ENCODE measurements at regions not wholly inside any gene's neighbourhood (a gene's known extent, or its start where the extent isn't known, plus 50 kb on each side); places are given as distances from the start of the nearest gene placed in this dataset.

GRCh38 chr9:134987376-134987775, 69.7 kb upstream of the FCN1 start:
- DNase-seq (ENCODE audit: low spot score), result peak; percentile 41

- DNase-seq (ENCODE audit: low spot score), result peak; percentile 74
Observed at GRCh38 chr9:134987906-134988700, 70.4 kb upstream of the FCN1 start.

DNA sequence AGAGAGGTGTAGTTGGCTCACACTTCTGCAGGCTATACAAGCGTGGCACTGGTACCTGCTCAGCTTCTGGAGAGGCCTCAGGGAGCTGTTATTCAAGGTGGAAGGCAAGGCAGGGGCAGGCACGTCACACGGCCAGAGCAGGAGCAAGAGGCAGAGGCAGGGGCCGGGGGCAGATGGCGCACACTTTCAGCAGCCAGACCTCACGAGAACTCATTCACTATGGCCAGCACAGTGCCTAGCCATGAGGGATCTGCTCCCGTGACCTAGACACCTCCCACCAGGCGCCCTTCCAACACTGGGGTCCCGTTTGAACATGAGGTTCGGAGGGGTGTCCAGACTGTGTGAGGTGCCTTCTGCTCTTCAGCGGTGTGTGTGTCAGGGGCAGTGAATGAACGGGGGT, 71.0 kb upstream of the FCN1 start:
- DNase-seq (ENCODE audit: low spot score), result peak; percentile 85

DNA sequence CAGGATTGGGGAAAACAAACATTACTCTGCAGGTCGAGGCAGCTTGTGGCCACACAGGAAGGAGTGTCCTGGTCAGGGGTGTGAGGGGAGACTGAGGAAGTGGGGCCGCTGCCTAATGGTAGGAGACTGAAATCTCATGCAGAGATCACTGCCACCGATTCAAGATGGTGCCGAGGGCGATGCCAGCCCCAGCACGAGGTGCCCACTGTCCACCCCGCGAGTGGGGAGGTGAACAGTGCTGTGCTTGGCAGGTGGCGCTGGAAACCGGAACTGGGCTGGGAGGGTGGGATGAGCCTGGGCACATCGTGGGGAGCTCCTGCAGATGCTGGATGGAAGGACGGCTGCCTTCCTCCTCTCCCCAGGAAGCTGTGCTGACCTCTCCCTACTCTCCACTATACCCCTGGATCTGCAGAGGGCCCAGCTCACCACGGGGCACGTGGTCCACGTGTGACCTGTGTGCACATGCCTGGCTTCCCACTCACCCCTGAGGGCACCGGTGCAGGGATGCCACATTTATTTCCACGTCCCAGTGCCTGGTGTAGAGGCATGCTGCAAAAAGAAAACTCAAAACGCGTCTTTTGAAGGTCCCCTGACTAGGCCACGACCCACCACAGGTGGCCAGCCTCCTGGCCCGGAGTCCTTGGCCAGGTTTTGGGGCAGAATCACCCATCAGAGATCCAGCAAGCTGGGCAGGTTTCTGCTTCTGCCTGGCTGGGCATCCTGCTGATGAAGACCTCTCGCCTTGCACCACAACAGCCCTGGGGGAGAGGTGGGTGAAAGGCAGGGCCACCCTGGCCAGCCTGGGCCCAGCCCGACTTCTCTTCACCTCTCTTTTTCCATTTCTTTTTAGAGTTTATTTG, 71.7 kb upstream of the FCN1 start:
- DNase-seq (ENCODE audit: low spot score), result peak; percentile 82

- peak; percentile 81 for DNase-seq (ENCODE audit: low spot score)
Observed at GRCh38 chr9:134991808-134992754, 74.4 kb upstream of the FCN1 start.

GRCh38 chr9:134992755-134993124, 75.0 kb upstream of the FCN1 start:
- DNase-seq (ENCODE audit: low spot score), result peak; percentile 87

DNA sequence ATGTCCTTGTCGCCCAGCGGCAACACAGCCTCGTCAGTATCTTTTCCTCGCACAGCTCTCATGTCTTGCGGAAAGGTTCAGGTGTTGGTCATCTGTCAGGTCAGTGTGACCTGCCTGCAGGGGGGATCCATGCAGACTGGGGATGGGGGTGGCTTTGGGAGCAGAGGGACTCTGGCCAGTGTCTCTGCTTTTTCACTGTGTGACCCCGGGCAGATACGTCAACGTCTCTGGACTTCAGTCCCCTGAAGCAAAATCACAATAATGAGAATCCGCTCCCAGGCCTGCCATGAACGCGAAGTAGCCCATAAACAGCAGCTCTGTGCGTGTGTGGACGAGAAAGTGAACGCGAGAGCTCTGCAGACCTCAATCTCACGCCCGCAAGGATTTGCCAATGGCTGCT, 75.7 kb upstream of the FCN1 start:
- peak; percentile 73 for DNase-seq (ENCODE audit: low spot score)

GRCh38 chr9:134993996-134994720, 76.4 kb upstream of the FCN1 start:
- DNase-seq (ENCODE audit: low spot score), result peak; percentile 74

DNA sequence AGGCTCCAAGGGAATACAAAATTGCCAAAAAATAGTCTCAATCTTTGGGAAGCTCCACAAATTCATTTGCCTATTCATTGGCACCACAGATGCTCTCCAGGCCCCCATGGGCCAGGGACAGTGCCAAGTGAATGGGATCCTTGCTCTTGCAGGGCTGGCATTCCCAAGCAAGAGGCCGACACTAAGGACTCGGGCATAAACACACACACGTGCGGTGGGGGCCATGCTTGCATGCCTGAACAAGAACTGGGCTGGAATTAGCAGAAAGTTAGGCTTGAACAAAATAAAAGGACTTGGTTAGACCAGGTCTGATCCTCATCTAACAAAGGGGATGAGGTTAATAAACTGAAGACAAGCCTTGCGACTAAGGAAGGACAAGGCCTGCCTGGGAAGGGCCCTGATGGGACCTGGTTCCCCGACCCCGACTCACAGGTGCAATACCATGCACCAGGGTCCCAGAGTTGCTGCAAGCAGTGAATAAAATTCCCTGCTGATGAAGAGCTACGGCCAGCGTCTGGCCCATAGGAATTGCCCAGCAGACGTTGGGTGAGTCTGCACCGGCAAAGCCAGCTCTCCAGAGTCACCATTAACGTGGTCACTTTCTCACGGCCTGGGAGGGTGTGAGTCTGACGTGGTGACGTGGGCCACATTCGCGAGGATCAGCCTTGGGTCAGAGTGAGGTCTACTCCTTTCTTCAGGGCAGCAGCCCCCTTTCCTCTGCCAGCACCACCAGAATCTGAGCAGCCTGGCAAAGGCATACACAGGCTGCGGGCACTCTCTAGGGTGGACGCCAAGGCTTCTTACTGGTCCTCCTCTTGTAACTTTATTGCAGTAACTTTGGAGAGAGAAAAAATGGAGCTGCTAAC, 77.4 kb upstream of the FCN1 start:
- peak; percentile 85 for DNase-seq (ENCODE audit: low spot score)

DNA sequence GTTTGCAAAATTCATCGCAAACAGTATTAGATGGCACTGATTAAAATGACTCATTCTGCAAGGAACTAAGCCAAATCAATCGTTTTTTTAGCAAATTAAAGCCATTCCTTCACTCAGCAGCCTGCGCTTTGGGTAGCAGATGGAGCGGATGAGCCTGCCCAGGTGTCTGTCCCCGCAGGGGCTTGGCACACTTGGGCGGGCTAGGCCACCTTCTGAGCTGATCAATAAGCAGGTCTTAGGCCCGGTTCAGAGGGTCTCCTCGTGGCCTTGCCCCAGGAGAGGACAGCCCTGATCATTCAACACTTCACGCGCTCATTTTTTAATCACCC, 78.0 kb upstream of the FCN1 start:
- DNase-seq (ENCODE audit: low spot score), result peak; percentile 51

DNA sequence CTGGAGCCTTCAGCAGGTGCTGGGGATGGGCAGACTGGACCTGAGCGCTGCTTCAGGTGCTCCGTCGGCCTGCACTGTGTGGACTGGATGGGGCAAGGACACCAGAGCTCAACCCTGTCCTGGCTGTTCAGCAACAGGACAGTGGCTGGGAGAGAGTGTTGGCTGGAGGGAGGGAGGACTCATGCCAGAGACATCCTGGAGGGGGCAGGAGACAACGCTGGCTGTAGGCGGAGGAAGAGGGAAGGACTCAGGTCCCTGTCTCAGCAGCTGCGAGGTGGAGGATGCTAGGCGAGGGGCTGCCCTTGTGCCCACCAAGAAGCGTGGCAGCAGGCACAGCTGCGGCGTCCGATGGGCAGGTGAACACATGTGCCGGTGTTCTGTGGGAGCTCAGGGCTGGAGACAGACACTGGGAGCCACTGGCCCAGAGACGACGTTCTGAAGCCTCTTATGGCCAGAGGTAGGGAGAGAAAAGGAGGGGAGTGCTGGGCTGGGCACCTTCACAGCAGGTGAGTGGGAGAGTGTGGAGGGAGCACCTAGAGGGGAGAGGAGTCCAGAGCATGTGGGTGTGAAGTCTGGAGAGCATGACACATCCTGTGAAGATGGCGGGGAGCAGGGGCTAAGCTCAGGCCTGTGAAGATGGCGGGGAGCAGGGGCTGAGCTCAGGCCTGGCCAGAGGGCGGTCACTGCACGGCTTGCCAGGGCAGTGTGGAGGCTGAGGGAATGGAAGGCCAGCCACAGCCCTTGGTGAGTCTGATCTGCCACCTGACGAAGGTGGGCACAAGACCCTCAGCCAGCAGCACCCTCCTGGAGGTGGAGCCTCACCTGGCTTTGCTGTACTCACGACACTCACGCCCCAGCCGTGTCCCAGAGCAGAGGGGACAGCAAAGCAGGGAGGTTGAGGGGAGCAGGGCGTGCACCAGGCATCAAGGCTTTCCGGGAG, 79.1 kb upstream of the FCN1 start:
- DNase-seq (ENCODE audit: low spot score), result peak; percentile 74

- DNase-seq (ENCODE audit: low spot score), result no peak
Observed at GRCh38 chr9:135000647-135001245, 83.0 kb upstream of the FCN1 start.

GRCh38 chr9:135001526-135001925, 83.8 kb upstream of the FCN1 start:
- no peak for DNase-seq (ENCODE audit: low spot score)

DNA sequence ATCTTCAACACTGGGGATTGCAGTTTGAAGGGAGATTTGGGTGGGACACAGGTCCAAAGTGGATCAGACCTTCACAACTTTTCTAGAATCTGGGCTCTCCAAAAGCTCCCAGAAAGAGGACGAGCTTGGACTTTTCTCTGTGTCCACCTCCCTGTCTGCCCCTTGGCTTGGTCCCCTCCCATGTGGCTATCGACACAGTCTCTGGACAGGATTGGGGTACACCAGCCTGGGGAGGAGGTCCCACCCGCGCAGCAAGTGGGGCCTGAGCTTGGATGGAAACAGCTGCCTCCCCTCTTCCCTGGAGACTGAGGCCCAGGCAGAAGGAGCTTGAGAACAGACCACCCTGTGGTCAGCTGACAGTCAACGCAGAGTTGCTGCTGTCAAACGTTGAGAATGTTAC, 84.6 kb upstream of the FCN1 start:
- DNase-seq (ENCODE audit: low spot score), result no peak

DNA sequence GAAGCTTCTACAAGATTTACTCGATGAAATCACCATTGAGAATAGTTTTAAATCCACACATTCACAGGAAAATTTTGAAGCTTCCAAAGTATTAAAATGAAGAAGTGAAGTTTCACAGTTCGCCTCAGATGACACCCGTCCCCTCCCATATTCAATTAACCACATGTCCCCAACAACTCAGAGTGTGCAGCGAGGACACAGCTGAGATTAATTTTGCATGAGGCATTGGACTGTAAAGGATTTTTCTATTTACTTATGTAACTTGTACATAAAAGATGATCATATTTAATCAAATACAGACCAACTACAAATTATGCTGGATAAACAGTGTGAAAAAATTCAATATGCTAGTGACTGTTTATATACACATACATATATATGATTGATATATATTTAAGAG, 84.7 kb upstream of the OLFM1 start:
- DNase-seq (ENCODE audit: low spot score), result no peak

GRCh38 chr9:135004772-135005171, 82.7 kb upstream of the OLFM1 start:
- DNase-seq (ENCODE audit: low spot score), result no peak

DNA sequence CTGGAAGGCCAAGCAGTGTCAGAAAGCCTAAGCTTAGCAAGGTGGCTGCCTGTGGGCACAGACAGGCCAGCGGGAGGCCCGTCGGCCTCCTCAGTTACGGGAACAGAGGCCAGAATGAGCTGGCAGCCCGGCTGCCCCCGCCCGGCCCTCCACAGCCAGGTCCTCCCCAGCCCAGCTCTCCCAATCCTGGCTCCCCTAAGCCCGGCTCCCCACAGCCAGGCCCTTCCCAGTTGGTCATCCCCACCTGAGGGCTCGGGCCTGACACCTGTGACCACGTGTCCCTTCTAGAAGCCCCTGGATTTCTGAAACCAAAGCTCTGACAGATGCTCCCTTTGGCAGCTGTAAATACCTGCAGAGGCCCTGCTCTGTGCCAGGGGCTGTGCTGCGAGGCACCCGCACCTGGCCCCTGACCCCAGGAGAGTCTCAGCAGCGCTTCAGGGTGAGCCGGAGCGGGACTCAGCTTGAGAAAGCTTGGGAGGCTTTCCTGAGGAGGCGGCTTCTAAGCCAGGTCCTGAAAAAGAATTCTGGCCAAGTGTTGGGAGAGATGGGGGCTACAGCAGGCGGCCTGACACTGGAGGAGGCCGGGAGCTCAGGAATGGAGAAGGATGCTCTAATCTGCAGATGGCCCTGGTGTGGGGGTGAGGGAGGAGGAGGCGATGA, 80.4 kb upstream of the OLFM1 start:
- no peak for DNase-seq (ENCODE audit: low spot score)

DNA sequence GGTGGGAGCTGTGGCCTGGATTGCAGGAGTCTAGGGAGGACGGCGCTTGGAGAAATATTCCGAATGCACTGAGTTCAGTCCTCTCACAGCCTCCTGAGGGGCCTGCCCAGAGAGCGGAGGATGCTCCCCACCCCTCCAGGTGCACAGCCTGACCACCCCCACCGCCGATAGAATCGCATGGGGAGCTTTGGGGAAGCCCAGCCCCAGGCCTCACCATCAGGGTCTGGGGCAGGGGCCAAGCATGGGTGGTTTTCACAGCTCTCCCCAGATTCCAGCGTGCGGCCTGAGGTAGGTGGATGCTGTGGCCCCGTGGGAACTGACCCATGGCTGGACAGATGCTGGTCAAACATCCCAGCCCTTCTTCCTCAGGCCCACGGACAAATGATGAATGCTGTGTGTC, 79.9 kb upstream of the OLFM1 start:
- DNase-seq (ENCODE audit: low spot score), result no peak

Measured in mesenteric fat pad (tissue), 1 donor.